Body of pancreas (tissue), 4 donors: ENCODE measurements at regions not wholly inside any gene's neighbourhood (a gene's known extent, or its start where the extent isn't known, plus 50 kb on each side); places are given as distances from the start of the nearest gene placed in this dataset.

ENCODE experiments used
- CTCF ChIP-seq, 7 experiments: fragments of 450-650 bp in 4 of 7; fragments of 200-600 bp in 3 of 7; sonication (generic) in 3 of 7; IDR thresholded peaks; one replicate each; pipeline ENCODE4 v1.5.1; 2016 to 2019; ENCODE audit warnings: antibody characterized with exemption in 7 of 7
- POLR2A ChIP-seq, 3 donors: fragments of 450-650 bp; IDR thresholded peaks; one replicate each; pipeline ENCODE4 v1.6.1; 2016; ENCODE audit warnings: antibody characterized with exemption in 3 of 3, mild to moderate bottlenecking in 2 of 3

DNA sequence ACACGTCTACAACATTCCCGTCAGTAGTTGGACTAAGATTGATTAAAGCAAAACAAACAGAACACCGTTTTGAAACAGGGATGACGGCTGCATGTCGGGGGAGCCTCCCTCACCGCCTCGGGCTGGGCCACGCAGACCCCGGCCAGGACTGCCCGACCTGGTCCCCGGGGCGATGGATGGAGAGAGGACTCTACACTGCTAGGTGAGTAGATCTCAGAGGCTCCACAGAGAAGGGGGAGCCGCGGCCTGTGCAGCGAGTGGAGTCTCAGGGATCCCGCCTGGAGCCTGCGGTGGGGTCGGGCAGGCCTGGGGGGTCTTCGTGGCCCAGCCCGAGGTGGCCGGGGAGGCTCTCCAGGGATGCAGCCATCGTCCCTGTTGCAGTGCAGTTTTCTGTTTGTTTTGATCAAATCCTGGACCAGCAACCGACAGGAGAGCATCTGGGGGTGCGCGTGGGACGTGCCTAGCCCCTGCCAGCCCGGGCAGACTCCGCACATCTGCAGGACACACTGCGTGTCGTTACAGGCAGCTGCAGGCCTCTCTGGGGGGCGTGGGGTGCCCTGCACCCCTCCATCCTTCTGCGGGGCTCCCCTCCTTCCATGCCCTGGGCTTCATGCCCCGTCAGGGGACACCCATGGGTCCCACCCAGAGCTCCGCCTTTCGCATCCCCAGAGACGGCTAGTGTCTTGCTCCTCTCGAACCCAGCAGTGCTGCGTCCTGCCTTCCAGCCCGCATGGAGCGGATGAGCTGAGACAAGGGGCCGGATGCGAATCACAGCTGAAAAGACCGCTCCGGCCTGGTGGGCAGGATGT is 143.6 kb downstream of the RTP5 start:
- TF ChIP-seq POLR2A (IDR thresholded peaks at IDR 0.05) (no peak), CTCF (IDR thresholded peaks at IDR 0.05) (no peak)
